Stromal cell of bone marrow (primary cell): ENCODE measurements at regions not wholly inside any gene's neighbourhood (a gene's known extent, or its start where the extent isn't known, plus 50 kb on each side); places are given as distances from the start of the nearest gene placed in this dataset.

Experiments
- DNase-seq: peaks from one replicate; pipeline ENCODE4 v3.0.0-alpha.2; 2012; ENCODE audit warnings: low read depth

GRCh38 chrX:20378233-20378920, 111.7 kb upstream of the RPS6KA3 start:
- DNase-seq = no peak

- DNase-seq = no peak
Observed at GRCh38 chrX:20374900-20375438, 108.3 kb upstream of the RPS6KA3 start.

- DNase-seq = no peak
Observed at GRCh38 chrX:20374450-20374849, 107.7 kb upstream of the RPS6KA3 start.

- DNase-seq = no peak
Observed at GRCh38 chrX:20373063-20373462, 106.4 kb upstream of the RPS6KA3 start.

- no peak for DNase-seq
Observed at GRCh38 chrX:20372533-20372932, 105.8 kb upstream of the RPS6KA3 start.

- DNase-seq = no peak
Observed at GRCh38 chrX:20369468-20369867, 102.8 kb upstream of the RPS6KA3 start.

GRCh38 chrX:20364238-20364637, 97.5 kb upstream of the RPS6KA3 start:
- no peak for DNase-seq

GRCh38 chrX:20363275-20363674, 96.6 kb upstream of the RPS6KA3 start:
- no peak for DNase-seq

- peak; percentile 71 for DNase-seq
Observed at GRCh38 chrX:20362268-20363267, 95.9 kb upstream of the RPS6KA3 start.

- no peak for DNase-seq
Observed at GRCh38 chrX:20361890-20362262, 95.2 kb upstream of the RPS6KA3 start.

- DNase-seq = no peak
Observed at GRCh38 chrX:20361081-20361889, 94.6 kb upstream of the RPS6KA3 start.

GRCh38 chrX:20355187-20355586, 88.5 kb upstream of the RPS6KA3 start:
- no peak for DNase-seq

- no peak for DNase-seq
Observed at GRCh38 chrX:20354505-20354904, 87.8 kb upstream of the RPS6KA3 start.

- no peak for DNase-seq
Observed at GRCh38 chrX:20352935-20353336, 86.2 kb upstream of the RPS6KA3 start.

GRCh38 chrX:20352504-20352903, 85.8 kb upstream of the RPS6KA3 start:
- DNase-seq = no peak

GRCh38 chrX:20350596-20350995, 83.9 kb upstream of the RPS6KA3 start:
- DNase-seq = no peak

GRCh38 chrX:20348139-20348538, 81.4 kb upstream of the RPS6KA3 start:
- DNase-seq = no peak

GRCh38 chrX:20347481-20347880, 80.8 kb upstream of the RPS6KA3 start:
- no peak for DNase-seq

GRCh38 chrX:20333672-20334071, 67.0 kb upstream of the RPS6KA3 start:
- no peak for DNase-seq

GRCh38 chrX:20330545-20330944, 63.8 kb upstream of the RPS6KA3 start:
- DNase-seq = no peak

GRCh38 chrX:20329435-20329834, 62.7 kb upstream of the RPS6KA3 start:
- no peak for DNase-seq

- DNase-seq = no peak
Observed at GRCh38 chrX:20325786-20326388, 59.2 kb upstream of the RPS6KA3 start.
